GM12878 (cell line): ENCODE measurements at regions not wholly inside any gene's neighbourhood (a gene's known extent, or its start where the extent isn't known, plus 50 kb on each side); places are given as distances from the start of the nearest gene placed in this dataset.
A peak's percentile ranks its signal among the peaks of the same experiment; 100 is the strongest.

Experiments
- ATAC-seq: fragments of 200-7000 bp; cut with Tn5 transposase; 3 replicates; pipeline ENCODE4 v1.9.1; 2020; ENCODE audit warnings: mild to moderate bottlenecking, moderate library complexity
- BruUV-seq: library from RNA; stranded (reverse); fragments of 400-500 nt; replicated peaks from 2 replicates; lab custom pipeline; 2021; lab: Mats Ljungman, UMichigan
- CTCF ChIA-PET: fragments of 300-600 bp; sonication (Branson Sonifier 250); formaldehyde crosslinking; extraction: SDS; loops from one replicate; lab custom pipeline; 2021; ENCODE audit warnings: inconsistent platforms; lab: Yijun Ruan, JAX
- POLR2A ChIA-PET: fragments of 350-600 bp; formaldehyde crosslinking; extraction: SDS; loops from one replicate; lab custom pipeline; 2021; ENCODE audit warnings: inconsistent platforms; lab: Charles Lee
- RAD21 ChIA-PET: fragments of 300-600 bp; sonication (Branson Sonifier 250); formaldehyde crosslinking; loops from one replicate; lab custom pipeline; 2023; ENCODE audit warnings: antibody characterized with exemption; ENCODE audit not compliant: unreplicated experiment; lab: Charles Lee
- SMC1A ChIA-PET: fragments of 300-600 bp; sonication (Branson Sonifier 250); formaldehyde crosslinking; loops from one replicate; lab custom pipeline; 2023; ENCODE audit not compliant: unreplicated experiment, uncharacterized antibody; lab: Charles Lee
- DNase-seq: peaks from one replicate; pipeline ENCODE4 v3.0.0-alpha.2; 2011; ENCODE audit warnings: low read depth, low spot score
- FAIRE-seq: peaks from 3 replicates; lab custom pipeline; 2011; peaks lifted over from hg19 to GRCh38; lab: Jason Lieb, UNC
- H2AFZ ChIP-seq: 2 replicates; pipeline ENCODE4 v1.6.0; 2011; ENCODE audit warnings: low read depth, low read length, control low read depth; ENCODE audit not compliant: control insufficient read depth
- H3K27ac ChIP-seq: 2 replicates; pipeline ENCODE4 v1.5.1; 2011; ENCODE audit warnings: control low read depth; ENCODE audit not compliant: control insufficient read depth, insufficient read depth
- H3K27me3 ChIP-seq, 2 experiments: replicated peaks in 1 of 2; 2 replicates each; pipeline versions ENCODE4 v1.6.0 to v1.6.1; 2011; ENCODE audit warnings: low read length in 1 of 2; ENCODE audit not compliant: control insufficient read depth in 2 of 2, insufficient read depth in 2 of 2
- H3K36me3 ChIP-seq, 2 experiments: 2 replicates each; pipeline ENCODE4 v1.5.1; 2011; ENCODE audit warnings: low read length in 1 of 2; ENCODE audit not compliant: control insufficient read depth in 2 of 2, insufficient read depth in 2 of 2
- H3K4me1 ChIP-seq: 2 replicates; pipeline ENCODE4 v1.6.1; 2011; ENCODE audit warnings: mild to moderate bottlenecking, low read length, moderate library complexity, mixed read lengths; ENCODE audit not compliant: control insufficient read depth, insufficient read depth
- H3K4me2 ChIP-seq: 2 replicates; pipeline ENCODE4 v1.6.0; 2011; ENCODE audit warnings: control low read depth; ENCODE audit not compliant: control insufficient read depth, insufficient read depth
- H3K4me3 ChIP-seq: fragments of 200-600 bp; sonication (generic); 2 replicates; pipeline ENCODE4 v1.5.1; 2016
- H3K79me2 ChIP-seq: 2 replicates; pipeline ENCODE4 v1.6.0; 2011; ENCODE audit warnings: low read length; ENCODE audit not compliant: control insufficient read depth, insufficient read depth
- H3K9ac ChIP-seq: 2 replicates; pipeline ENCODE4 v1.8.0; 2011; ENCODE audit warnings: low read length, control low read depth, mixed read lengths; ENCODE audit not compliant: control insufficient read depth, insufficient read depth
- H3K9me3 ChIP-seq: replicated peaks from 3 replicates; pipeline ENCODE4 v1.5.1; 2011; ENCODE audit warnings: mild to moderate bottlenecking, low read length; ENCODE audit not compliant: control insufficient read depth, insufficient read depth
- H4K20me1 ChIP-seq: 2 replicates; pipeline ENCODE4 v1.6.0; 2011; ENCODE audit not compliant: control insufficient read depth, insufficient read depth
- CBFB ChIP-seq: IDR thresholded peaks from 2 replicates; pipeline ENCODE4 v1.6.1; 2016; ENCODE audit warnings: antibody characterized with exemption, low read depth
- CBX5 ChIP-seq: sonication (generic); IDR thresholded peaks from 2 replicates; pipeline ENCODE4 v1.6.1; 2016; ENCODE audit warnings: low read depth, moderate library complexity, mild to moderate bottlenecking, inconsistent platforms
- CEBPZ ChIP-seq: fragments of 150-350 bp; IDR thresholded peaks from 2 replicates; pipeline ENCODE4 v1.6.1; 2016; ENCODE audit warnings: low read depth, low read length
- CHD1 ChIP-seq: IDR thresholded peaks from 2 replicates; pipeline ENCODE4 v1.6.1; 2012; ENCODE audit warnings: low read depth, low read length, improper control_type of control experiment
- IRF4 ChIP-seq: IDR thresholded peaks from 2 replicates; pipeline ENCODE4 v1.6.1; 2011; ENCODE audit warnings: low read depth, low read length
- JUNB ChIP-seq: IDR thresholded peaks from 2 replicates; pipeline ENCODE4 v1.6.1; 2016; ENCODE audit warnings: antibody characterized with exemption, mild to moderate bottlenecking
- MTA3 ChIP-seq: IDR thresholded peaks from 2 replicates; pipeline ENCODE4 v1.6.1; 2012; ENCODE audit warnings: low read length, inconsistent platforms, borderline replicate concordance
- NFIC ChIP-seq: IDR thresholded peaks from 2 replicates; pipeline ENCODE4 v1.6.1; 2012; ENCODE audit warnings: low read depth, mild to moderate bottlenecking, inconsistent platforms, low read length, moderate library complexity
- NR2C1 ChIP-seq: fragments of 450-650 bp; IDR thresholded peaks from 2 replicates; pipeline ENCODE4 v1.6.1; 2017; ENCODE audit warnings: antibody characterized with exemption, mild to moderate bottlenecking, moderate library complexity
- PBX3 ChIP-seq: IDR thresholded peaks from 2 replicates; pipeline ENCODE4 v1.6.1; 2011; ENCODE audit warnings: mild to moderate bottlenecking, low read depth, low read length, moderate library complexity; ENCODE audit not compliant: insufficient replicate concordance
- SMARCA5 ChIP-seq: fragments of 450-650 bp; IDR thresholded peaks from 2 replicates; pipeline ENCODE4 v1.6.1; 2017; ENCODE audit warnings: mild to moderate bottlenecking
- TARDBP ChIP-seq: IDR thresholded peaks from 2 replicates; pipeline ENCODE4 v1.6.1; 2016; ENCODE audit warnings: borderline replicate concordance
- TCF7 ChIP-seq: IDR thresholded peaks from 2 replicates; pipeline ENCODE4 v1.6.1; 2014; ENCODE audit warnings: antibody characterized with exemption, borderline replicate concordance
- ZBTB33 ChIP-seq: fragments of 450-650 bp; IDR thresholded peaks from 2 replicates; pipeline ENCODE4 v1.6.1; 2017; ENCODE audit warnings: mild to moderate bottlenecking
- ZBTB40 ChIP-seq: fragments of 450-650 bp; IDR thresholded peaks from 2 replicates; pipeline ENCODE4 v1.6.1; 2016; ENCODE audit warnings: mild to moderate bottlenecking, moderate library complexity, borderline replicate concordance
- in situ Hi-C: fragments of 300-500 bp; cut with MboI; formaldehyde crosslinking; loops from 9 replicates; pipeline ENCODE4 v1.14.3; 2018; ENCODE audit warnings: mixed read lengths
- intact Hi-C: fragments of 100-400 bp; cut with micrococcal nuclease; formaldehyde crosslinking; loops from one replicate; pipeline ENCODE4 v1.14.2; 2022; ENCODE audit not compliant: unreplicated experiment

- TF ChIP-seq PBX3 (peak; percentile 17), IRF4 (no peak), SMARCA5 (no peak)
Observed at GRCh38 chr16:7217797-7218196, 114.8 kb upstream of the RBFOX1 start (continued).

GRCh38 chr16:7216719-7217118, 115.9 kb upstream of the RBFOX1 start:
- no peaks in the 10 kb centered on the region for H3K4me1 ChIP-seq
- ChIA-PET POLR2A (no interaction called here), SMC1A (no interaction called here), CTCF (no interaction called here), RAD21 (no interaction called here)
- no peak overlapping the region for H3K27ac ChIP-seq
- in situ Hi-C loops, result no loop called here
- H3K9ac ChIP-seq, result no peak overlapping the region
- no peak overlapping the region for H3K4me2 ChIP-seq
- ATAC-seq, result no peak
- H3K27me3 ChIP-seq, result no peaks in the 10 kb centered on the region
- H3K79me2 ChIP-seq, result no peaks in the 10 kb centered on the region
- no peak overlapping the region for H2AFZ ChIP-seq
- no peak overlapping the region for H3K4me3 ChIP-seq
- no TSS peak for BruUV-seq
- DNase-seq, result no peak
- no peaks in the 10 kb centered on the region for H4K20me1 ChIP-seq
- intact Hi-C loops, result no loop called here
- no peaks in the 10 kb centered on the region; the same call in 2 of the 3 replicates for H3K9me3 ChIP-seq
- FAIRE-seq, result no peak
- no peaks in the 10 kb centered on the region for H3K36me3 ChIP-seq
- TF ChIP-seq MTA3, result no peak
- TF ChIP-seq NR2C1, result no peak
- no peak for TF ChIP-seq TCF7
- TF ChIP-seq CBFB, result no peak
- TF ChIP-seq CBX5, result no peak
- TF ChIP-seq ZBTB33, result no peak
- TF ChIP-seq TARDBP, result no peak
- TF ChIP-seq ZBTB40, result no peak
- TF ChIP-seq JUNB, result no peak
- no peak for TF ChIP-seq NFIC
- no peak for TF ChIP-seq CEBPZ
- no peak for TF ChIP-seq CHD1
